Rectal smooth muscle tissue (tissue), 1 donor: ENCODE measurements at regions not wholly inside any gene's neighbourhood (a gene's known extent, or its start where the extent isn't known, plus 50 kb on each side); places are given as distances from the start of the nearest gene placed in this dataset.
"Not testable (repeated sequence)": the region's sequence is repeated elsewhere in the genome, so short reads cannot be mapped to it uniquely, and the experiment has no call there.

ENCODE experiments used
- H3K27ac ChIP-seq: one replicate; pipeline ENCODE4 v1.7.0; 2013; ENCODE audit warnings: low read depth, low read length, inconsistent platforms
- H3K27me3 ChIP-seq: one replicate; pipeline ENCODE4 v1.7.0; 2013; ENCODE audit warnings: low read length; ENCODE audit not compliant: control insufficient read depth, insufficient read depth
- H3K36me3 ChIP-seq: one replicate; pipeline ENCODE4 v1.7.0; 2013; ENCODE audit warnings: low read length; ENCODE audit not compliant: control insufficient read depth, insufficient read depth
- H3K4me1 ChIP-seq: one replicate; pipeline ENCODE4 v1.7.0; 2013; ENCODE audit warnings: low read length; ENCODE audit not compliant: control insufficient read depth, insufficient read depth
- H3K4me3 ChIP-seq: one replicate; pipeline ENCODE4 v1.7.0; 2013; ENCODE audit warnings: low read length
- H3K9ac ChIP-seq: one replicate; pipeline ENCODE4 v1.7.0; 2013; ENCODE audit warnings: low read length

DNA sequence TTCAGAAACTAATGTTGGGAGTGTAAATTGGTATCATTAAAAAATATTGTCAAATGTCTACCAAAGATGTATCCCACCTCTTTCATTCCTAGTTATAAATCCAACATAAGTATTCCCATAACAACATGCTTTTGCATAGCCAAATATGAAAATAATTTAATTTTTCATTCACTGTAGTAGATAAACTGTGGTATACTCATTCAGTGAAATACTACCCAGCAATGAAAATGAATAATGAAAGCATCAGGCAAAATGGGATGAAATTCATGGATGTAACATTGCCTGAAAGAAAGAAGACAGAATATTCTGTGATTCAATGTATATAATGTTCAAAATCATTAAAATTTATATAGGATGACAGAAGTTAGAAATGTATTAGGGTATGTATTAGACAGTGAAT lies 629.0 kb upstream of the MBL2 start:
- no peaks in the 10 kb centered on the region for H3K4me1 ChIP-seq
- no peak overlapping the region for H3K4me3 ChIP-seq
- H3K36me3 ChIP-seq, result no peaks in the 10 kb centered on the region
- no peaks in the 10 kb centered on the region for H3K27me3 ChIP-seq
- H3K9ac ChIP-seq, result no peak overlapping the region
- no peak overlapping the region for H3K27ac ChIP-seq

GRCh38 chr10:53396876-53397275 lies 624.3 kb upstream of the MBL2 start:
- H3K27me3 ChIP-seq, result no peaks in the 10 kb centered on the region
- H3K27ac ChIP-seq, result no peak overlapping the region
- no peak overlapping the region for H3K4me3 ChIP-seq
- no peak overlapping the region for H3K9ac ChIP-seq
- H3K36me3 ChIP-seq, result no peaks in the 10 kb centered on the region
- H3K4me1 ChIP-seq, result no peaks in the 10 kb centered on the region

DNA sequence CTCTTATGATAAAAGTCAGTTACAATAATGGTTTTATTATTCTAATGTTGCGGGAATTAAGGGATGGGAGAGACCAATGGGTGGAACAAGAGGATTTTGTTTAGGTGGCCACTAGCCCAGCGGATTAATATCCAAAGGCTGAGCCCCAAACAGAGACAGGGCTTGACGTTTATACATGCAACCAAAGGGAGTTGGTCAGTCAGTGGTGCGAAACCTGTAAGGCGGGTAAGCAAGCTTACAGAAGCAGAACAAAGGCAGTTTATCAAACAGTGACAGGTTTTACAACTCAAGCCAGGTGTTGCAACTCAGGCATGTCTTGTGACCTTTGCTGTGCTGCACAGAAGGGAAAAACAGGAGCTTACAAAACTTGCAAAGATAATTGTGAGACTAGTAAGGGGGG lies 622.9 kb upstream of the MBL2 start:
- no peaks in the 10 kb centered on the region for H3K27me3 ChIP-seq
- H3K27ac ChIP-seq, result no peak overlapping the region
- H3K9ac ChIP-seq, result no peak overlapping the region
- H3K4me3 ChIP-seq, result no peak overlapping the region
- no peaks in the 10 kb centered on the region for H3K36me3 ChIP-seq
- H3K4me1 ChIP-seq, result no peaks in the 10 kb centered on the region

- Histone ChIP-seq H3K27ac (no peak overlapping the region), H3K27me3 (no peaks in the 10 kb centered on the region), H3K9ac (no peak overlapping the region), H3K4me1 (no peaks in the 10 kb centered on the region), H3K36me3 (no peaks in the 10 kb centered on the region), H3K4me3 (no peak overlapping the region)
These were observed 615.0 kb upstream of the MBL2 start for GRCh38 chr10:53387562-53387961.

DNA sequence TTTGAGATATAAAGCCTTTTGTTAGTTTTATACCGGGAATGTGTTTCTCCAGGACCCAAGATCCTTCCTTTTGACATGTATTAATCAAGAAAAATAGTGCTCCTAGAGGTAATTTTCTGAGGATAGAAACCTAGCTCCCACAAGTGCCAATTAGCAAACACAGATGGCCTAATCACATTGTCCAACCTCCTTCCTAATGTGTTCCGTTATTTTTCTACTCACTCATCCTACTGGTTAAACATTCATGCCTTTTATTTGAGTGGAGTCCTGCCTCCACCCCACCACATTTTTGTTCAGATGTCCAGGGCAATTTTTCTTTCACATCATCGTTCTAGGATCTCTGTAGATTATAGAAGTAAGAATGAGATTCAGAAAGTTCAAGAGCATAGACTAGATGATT lies 610.0 kb upstream of the MBL2 start:
- Histone ChIP-seq H3K9ac (no peak overlapping the region), H3K4me3 (no peak overlapping the region), H3K4me1 (no peaks in the 10 kb centered on the region), H3K27me3 (no peaks in the 10 kb centered on the region), H3K36me3 (no peaks in the 10 kb centered on the region), H3K27ac (no peak overlapping the region)

- no peak overlapping the region for H3K27ac ChIP-seq
- no peaks in the 10 kb centered on the region for H3K36me3 ChIP-seq
- no peak overlapping the region for H3K9ac ChIP-seq
- no peaks in the 10 kb centered on the region for H3K4me1 ChIP-seq
- H3K4me3 ChIP-seq, result no peak overlapping the region
- H3K27me3 ChIP-seq, result no peaks in the 10 kb centered on the region
These were observed 607.4 kb upstream of the MBL2 start for GRCh38 chr10:53379956-53380355.

GRCh38 chr10:53370347-53370746 lies 597.8 kb upstream of the MBL2 start:
- Histone ChIP-seq H3K27me3 (no peaks in the 10 kb centered on the region), H3K9ac (no peak overlapping the region), H3K36me3 (no peaks in the 10 kb centered on the region), H3K27ac (no peak overlapping the region), H3K4me3 (no peak overlapping the region), H3K4me1 (no peaks in the 10 kb centered on the region)

DNA sequence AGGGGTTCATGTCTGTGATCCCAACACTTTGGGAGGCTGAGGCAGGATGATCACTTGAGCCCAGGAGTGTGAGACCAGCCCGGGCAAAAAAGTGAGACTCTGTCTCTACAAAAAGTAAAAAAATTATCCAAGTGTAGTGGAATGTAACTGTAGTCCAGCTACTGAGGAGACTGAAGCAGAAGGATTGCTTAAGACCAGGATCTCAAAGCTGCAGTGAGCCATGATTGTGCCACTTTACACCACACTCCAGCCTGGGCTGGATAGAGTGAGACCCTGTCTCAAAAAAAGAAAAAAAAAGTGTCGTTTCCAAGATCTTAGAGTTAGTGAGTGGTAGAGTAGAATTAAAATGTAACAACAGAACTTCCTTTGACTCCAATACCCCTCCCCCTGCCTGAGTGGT lies 589.4 kb upstream of the MBL2 start:
- no peak overlapping the region for H3K9ac ChIP-seq
- no peaks in the 10 kb centered on the region for H3K4me1 ChIP-seq
- H3K36me3 ChIP-seq, result no peaks in the 10 kb centered on the region
- H3K27ac ChIP-seq, result no peak overlapping the region
- no peak overlapping the region for H3K4me3 ChIP-seq
- H3K27me3 ChIP-seq, result no peaks in the 10 kb centered on the region

DNA sequence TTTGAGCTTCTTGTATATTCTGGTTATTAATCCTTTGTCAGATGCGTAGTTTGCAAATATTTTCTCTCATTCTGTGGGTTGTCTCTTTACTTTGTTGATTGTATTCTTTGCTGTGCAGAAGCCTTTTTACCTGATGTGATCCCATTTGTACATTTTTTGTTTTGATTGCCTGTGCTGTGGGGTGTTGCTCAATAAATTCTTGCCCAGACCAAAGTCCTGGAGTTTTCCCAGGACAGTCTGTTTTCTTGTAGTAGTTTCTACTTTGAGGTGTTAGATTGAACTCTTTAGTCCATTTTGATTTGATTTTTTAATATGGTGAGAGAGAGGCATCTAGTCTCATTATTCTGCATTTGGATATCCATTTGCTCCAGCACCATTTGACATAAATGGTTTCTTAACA lies 588.7 kb upstream of the MBL2 start:
- no peak overlapping the region for H3K4me3 ChIP-seq
- no peaks in the 10 kb centered on the region for H3K27me3 ChIP-seq
- H3K27ac ChIP-seq, result no peak overlapping the region
- H3K36me3 ChIP-seq, result no peaks in the 10 kb centered on the region
- no peaks in the 10 kb centered on the region for H3K4me1 ChIP-seq
- no peak overlapping the region for H3K9ac ChIP-seq

DNA sequence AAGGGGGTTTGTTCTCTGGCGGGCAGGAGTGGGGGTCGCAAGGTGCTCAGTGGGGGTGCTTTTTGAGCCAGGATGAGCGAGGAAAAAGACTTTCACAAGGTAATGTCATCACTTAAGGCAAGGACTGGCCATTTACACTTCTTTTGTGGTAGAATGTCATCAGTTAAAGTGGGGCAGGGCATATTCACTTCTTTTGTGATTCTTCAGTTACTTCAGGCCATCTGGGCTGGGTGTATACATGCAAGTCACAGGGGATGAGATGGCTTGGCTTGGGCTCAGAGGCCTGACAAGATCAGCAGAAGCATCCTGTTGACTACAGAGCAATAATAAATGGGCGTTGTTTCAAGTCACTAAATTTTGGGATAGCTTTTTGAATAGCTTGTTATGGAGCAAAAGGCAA lies 586.4 kb upstream of the MBL2 start:
- H3K9ac ChIP-seq, H3K27ac ChIP-seq, H3K27me3 ChIP-seq, H3K4me3 ChIP-seq, H3K36me3 ChIP-seq, H3K4me1 ChIP-seq: not testable (repeated sequence)

- Histone ChIP-seq H3K36me3 (no peaks in the 10 kb centered on the region), H3K4me1 (no peaks in the 10 kb centered on the region), H3K9ac (no peak overlapping the region), H3K27me3 (no peaks in the 10 kb centered on the region), H3K27ac (no peak overlapping the region), H3K4me3 (no peak overlapping the region)
These were observed 586.0 kb upstream of the MBL2 start for GRCh38 chr10:53358536-53358935.

DNA sequence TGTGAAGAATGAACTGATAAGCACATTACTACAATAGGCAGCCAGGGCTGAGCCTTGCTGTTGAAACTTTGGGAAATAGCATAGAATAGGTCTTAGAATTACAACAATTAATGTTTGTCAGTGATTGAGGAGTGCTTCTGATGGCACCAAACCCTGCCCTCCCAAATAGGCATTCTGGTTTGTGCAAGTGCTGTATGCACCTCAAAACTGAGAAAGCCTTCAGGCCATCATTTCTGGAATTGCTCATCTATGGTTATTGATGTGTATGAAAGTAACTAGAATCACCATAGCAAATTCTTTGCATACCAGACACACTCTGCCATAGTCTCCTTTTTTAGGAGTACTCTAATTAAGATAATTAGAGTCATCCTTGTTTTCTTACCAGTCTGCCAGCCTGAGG lies 585.0 kb upstream of the MBL2 start:
- Histone ChIP-seq H3K36me3 (no peaks in the 10 kb centered on the region), H3K27ac (no peak overlapping the region), H3K4me3 (no peak overlapping the region), H3K27me3 (no peaks in the 10 kb centered on the region), H3K9ac (no peak overlapping the region), H3K4me1 (no peaks in the 10 kb centered on the region)

- no peaks in the 10 kb centered on the region for H3K27me3 ChIP-seq
- H3K9ac ChIP-seq, result no peak overlapping the region
- no peaks in the 10 kb centered on the region for H3K4me1 ChIP-seq
- H3K36me3 ChIP-seq, result no peaks in the 10 kb centered on the region
- H3K27ac ChIP-seq, result no peak overlapping the region
- no peak overlapping the region for H3K4me3 ChIP-seq
These were observed 584.2 kb upstream of the MBL2 start for GRCh38 chr10:53356616-53357349.
